GM21529 (cell line): ENCODE measurements at regions not wholly inside any gene's neighbourhood (a gene's known extent, or its start where the extent isn't known, plus 50 kb on each side); places are given as distances from the start of the nearest gene placed in this dataset.

ENCODE experiments used
- ATAC-seq: cut with Tn5 transposase; IDR thresholded peaks from one replicate; pipeline ENCODE4 v1.9.1; 2021; ENCODE audit not compliant: unreplicated experiment

DNA sequence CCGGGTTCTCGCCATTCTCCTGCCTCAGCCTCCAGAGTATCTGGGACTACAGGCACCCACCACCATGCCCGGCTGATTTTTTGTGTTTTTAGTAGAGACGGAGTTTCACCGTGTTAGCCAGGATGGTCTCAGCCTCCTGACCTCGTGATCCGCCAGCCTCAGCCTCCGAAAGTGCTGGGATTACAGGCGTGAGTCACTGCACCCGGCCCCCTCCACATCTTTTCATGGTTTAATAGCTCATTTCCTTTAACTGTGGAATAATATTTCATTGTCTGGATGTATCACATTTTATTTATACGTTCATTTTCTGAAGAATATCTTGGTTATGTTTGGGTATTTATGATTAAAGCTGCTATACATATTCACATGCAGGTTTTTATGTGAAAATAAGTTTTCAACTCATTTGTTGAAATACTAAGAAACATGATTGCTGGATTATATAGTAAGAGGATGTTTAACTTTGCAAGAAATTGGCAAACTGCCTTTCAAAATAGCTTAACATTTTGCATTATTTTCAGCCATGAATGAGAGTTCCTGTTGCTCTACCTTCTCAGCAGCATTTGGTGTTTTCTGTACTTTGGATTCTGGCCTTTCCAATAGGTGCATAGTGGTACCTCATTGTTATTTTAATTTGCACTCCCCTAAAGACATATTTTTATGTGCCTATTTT is 591.9 kb downstream of the TECRL start:
- no peak for ATAC-seq

DNA sequence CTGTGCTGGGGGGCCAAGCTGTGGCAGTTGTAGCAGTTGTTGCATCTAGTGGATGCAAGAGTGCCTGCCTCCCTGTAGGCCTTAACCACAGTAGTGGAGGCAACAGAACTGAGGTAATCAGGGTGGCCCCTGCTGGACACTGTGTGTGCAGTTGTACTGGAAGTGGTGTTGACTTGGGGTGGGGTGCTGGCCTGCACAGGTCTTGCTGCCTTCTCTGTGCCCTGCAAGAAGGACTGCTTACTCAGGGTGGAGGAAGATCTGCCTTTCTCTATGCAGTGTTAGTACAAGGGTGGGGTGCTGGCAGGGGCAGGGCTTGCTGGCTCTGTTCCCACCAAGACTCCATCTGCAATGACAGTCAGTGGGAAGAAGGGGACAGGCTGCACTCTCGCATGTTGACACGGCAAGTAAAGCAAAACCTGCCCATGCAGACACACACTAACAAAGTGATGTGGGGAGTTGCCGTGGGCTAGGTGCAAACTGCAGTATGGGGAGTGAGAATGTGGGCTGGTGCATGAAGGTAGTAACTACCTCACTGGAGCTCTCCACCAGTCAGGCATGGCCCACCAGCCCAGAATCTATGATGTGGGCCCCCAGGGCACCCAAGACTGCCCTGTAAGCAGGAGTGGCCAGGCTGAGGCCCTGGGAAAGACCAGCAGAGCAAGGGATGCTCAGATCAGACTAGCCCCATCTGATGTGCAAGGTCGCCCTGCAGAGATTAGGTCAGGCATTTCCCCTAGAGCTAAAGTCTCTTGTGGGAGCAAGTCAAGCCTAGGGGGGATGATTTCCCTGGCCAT is 594.9 kb downstream of the TECRL start:
- no peak for ATAC-seq

GRCh38 chr4:63799166-63799565 is 610.1 kb downstream of the TECRL start:
- no peak for ATAC-seq

DNA sequence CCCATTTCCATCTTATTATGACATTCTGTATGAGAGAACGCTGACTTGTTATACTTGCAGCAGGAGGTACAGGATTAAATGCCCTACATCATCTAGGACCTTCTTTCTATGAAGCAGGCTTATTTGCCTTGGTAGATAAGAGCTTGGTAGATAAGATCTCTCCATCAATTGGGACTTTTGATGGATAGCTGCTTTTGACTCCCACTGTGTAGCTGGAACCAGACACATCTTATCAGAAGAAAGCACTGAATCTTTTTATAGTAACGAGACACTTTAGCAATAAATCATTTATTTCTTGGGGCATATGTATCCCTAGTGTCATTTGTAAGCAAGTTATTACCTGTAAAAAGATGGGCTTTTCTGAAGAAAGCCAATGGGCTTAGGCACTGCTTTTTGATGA is 613.9 kb downstream of the TECRL start:
- no peak for ATAC-seq

GRCh38 chr4:63790377-63790776 is 618.9 kb downstream of the TECRL start:
- no peak for ATAC-seq

- no peak for ATAC-seq
These were observed 621.0 kb downstream of the TECRL start for GRCh38 chr4:63788271-63788670.

- ATAC-seq = no peak
These were observed 621.9 kb downstream of the TECRL start for GRCh38 chr4:63787326-63787725.

DNA sequence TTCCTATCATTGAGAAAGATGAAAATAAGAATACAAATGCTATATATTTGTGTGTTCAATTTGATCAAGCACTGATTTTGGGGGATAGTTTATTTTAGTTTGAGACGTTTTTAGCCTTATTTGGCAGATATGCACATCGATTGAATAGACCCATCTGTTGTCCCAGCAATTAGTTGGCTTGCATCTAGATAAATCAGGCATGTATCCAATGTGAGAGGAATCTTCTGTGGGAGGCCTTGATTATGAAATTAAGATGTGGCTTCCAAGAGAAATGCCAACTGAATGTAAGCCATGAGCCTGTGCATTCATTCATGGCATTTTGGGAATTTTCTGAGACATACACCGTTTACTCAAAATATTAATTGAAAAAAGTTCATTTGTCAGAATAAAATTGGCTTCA is 623.1 kb downstream of the TECRL start:
- ATAC-seq = no peak

DNA sequence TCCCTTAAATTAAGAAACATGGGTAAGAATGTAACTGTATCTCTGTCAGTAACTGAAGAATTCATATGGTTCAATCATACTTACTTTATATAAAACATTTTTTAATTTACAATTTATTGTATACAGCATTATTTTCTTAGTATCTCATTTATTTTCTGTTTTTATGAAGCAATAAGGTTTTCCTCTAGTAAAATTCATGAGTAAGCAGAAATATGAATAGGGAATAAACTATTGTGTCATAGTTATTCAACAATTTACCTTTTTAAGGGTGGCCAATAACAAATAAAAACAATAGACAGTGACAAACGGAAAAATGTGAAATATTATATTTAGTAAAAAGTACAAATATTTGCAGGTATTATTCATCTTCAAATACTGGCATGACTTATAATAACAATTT is 624.4 kb downstream of the TECRL start:
- no peak for ATAC-seq

DNA sequence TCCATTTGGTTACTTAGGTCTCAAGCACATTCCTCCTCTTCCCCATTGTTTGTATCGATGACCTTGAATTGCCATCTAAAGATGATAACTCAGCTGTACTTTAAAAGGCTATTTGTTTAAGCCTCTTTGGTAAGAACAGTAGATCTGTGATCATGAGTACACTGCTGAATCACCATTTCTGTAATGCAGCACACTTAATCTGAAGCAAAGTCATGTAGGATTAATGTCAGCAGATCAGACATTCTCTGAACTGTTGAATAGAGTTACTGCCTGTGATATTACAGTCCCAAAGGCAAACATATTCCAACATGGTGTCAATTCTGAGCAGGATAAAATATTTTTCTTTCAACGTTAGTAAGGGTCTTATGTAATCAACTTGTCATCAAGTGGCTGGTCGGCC is 631.6 kb downstream of the TECRL start:
- no peak for ATAC-seq

DNA sequence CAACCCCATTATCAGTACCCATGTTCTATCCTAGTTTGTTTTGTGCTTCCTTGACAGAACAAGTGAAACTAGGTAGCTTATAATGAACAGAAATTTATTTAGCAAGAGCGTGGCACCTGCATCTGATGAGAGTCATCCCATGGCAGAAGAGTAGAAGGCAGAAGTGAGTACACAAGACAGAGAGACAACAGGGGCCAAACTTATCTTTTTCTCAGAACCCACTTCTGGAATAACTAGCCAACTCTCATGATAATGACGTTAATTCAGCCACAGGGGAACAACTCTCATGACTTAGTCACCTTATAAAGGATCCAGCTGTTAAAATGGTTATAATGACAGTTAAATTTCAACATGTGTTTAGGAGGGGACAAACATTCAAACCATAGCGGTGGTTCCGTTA is 644.9 kb downstream of the TECRL start:
- no peak for ATAC-seq

DNA sequence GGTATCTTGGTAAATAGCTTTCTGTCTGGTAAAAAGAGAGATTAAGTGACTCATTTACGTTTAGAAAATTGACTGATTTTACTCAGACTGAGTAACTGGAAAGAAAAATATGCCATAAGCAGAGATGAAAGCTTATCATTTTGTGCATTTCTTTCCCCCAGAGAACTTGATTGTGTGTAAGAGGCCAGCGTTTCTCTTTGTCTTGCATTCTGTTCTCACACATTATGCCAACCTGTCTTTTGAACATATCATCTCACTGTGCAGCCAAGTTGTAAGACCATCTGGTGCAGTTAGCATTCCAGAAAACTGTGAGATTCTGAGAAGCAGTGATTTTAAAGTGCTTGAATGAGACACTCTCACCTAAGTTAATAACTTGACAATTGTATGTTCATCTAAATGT is 651.3 kb downstream of the TECRL start:
- no peak for ATAC-seq

GRCh38 chr4:63742882-63743281 is 666.4 kb downstream of the TECRL start:
- no peak for ATAC-seq

GRCh38 chr4:63729519-63729918 is 679.7 kb downstream of the TECRL start:
- ATAC-seq = no peak

DNA sequence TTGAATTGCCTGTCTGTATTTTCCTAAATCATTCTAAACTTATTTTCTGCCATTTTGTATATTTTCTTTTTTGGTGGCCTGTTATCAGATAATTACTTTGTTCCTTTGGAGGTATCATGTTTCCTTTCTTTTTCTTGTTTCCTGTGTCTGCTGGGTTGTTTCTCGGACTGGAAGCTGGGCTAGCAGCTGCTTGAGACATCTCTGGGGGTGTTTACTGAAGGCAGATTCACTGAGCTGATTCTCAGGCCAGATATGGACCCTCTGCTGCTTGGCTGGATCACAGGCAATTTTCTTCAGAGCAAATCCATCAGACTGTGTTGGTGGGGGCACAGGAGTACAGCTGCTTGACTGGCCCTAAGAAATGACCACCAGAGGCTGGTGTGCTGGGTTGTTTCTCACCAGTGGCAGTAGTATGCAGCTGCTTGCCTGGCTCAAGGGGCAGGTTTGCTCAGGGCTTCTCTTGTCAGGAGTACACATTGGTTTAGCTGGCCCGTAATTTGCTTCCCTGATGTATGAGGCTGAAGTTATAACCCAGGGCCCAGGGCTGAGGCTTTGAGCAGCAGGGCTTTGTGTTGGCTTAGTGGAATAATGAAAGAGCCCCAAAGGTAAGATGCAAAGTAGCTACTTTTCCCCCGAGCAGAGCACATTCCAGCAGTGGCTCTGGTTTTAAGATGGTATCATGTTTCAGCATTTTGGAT is 680.6 kb downstream of the TECRL start:
- ATAC-seq = no peak

- ATAC-seq = no peak
These were observed 691.9 kb downstream of the TECRL start for GRCh38 chr4:63717384-63717783.

DNA sequence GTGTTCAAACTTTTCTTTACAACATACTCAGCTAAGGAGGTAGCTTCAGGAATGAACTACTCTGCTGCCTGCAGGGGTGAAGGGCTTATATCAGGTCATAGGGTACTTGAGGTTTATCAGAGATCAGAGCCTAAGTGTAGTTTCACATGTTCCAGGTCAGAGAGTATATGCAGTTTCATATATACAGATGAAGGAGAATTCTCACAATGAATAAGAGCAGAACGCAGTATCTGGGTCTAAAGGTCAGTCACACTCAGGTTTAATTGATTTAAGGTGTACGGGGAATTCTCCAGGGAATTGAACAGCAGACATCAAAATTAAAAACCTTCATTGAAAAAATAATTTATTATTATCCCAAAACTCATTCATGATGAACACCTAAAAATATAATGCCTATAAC is 700.6 kb downstream of the TECRL start:
- no peak for ATAC-seq

GRCh38 chr4:63700569-63700968 is 708.7 kb downstream of the TECRL start:
- no peak for ATAC-seq

DNA sequence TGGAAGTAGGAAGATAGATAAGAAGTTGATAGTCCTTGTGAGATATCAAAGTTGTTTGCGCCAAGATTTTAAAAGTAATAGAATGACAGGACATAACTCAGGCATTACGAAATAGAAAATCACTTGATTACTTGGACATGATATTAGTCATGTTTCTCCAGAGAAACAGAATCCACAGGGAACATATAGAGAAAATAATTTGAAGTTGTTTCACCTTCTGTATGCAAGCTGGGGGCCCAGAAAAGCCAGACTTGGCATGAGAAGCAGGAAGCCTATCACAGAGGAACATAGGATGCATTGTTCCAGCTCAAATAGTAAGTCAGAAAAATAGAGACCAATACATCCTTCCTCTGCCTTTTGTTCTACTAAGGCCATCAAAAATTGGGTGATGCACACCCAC is 715.9 kb downstream of the TECRL start:
- ATAC-seq = no peak

DNA sequence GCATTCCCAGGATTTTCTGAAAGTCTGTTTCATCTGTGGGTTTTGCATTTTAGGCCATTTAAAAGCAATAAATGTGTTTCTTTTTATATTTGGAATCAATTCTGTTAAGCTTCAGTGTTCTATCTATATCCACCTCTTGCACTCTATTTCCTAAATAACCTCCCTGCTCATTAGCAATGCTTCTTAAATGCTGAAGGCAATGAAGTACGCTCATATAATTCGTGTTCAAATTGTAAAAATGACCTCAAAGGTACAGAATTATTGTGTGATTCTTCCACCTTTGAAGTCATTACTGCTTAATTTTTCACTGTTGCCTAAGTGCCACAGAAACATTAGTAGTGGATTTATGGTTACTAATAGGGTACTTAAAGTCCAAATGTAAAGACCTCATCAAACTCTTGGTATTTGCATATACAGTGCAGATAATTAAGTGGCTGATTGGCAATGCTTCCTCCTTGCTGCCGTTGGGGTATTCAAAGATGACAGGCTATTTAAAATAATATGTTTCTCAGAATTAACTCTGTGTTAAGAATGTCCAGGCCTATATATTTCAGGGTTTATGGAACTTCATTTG is 730.8 kb downstream of the TECRL start:
- ATAC-seq = no peak

DNA sequence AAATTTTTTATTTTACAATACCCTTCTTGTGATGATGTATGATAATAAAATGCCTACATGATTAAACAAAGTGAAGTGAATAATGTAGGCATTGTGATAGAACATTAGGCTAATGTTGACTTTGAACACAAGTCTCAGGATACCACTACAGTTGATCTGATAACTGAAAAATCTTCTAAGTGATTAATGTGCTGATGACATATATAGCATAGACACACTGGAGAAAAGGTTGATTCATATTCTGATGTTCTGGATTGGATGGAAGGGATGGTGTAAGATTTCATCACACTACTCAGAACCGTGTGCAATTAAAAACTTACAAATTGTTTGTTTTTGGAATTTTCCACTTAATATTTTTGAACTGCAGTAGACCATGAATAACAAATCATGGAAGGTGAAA is 738.5 kb downstream of the TECRL start:
- ATAC-seq = no peak

DNA sequence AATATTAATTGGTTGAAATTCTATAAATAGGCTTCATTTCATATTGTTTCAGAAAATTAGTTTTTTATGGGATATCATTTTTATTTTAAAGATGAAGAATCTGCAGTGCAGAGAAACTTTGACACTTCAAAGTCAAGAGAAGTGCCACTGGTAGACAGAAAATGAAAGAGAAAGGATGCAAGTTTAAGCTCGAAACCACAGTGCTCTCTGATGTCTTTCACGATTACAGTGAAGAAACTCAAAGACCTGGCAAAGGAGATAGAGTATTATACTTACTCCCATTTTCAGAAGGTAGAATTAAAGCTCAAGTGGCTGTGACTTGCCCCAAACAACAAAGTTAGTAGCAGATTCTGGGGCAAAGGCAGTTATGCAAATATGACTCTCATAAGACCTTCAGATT is 745.4 kb downstream of the TECRL start:
- ATAC-seq = no peak
